ENCODE measurements at regions not wholly inside any gene's neighbourhood (a gene's known extent, or its start where the extent isn't known, plus 50 kb on each side); places are given as distances from the start of the nearest gene placed in this dataset.

- H3K4me1 Mint-ChIP-seq (ENCODE audit: unreplicated experiment), result peaks cover 20% of the 10 kb centered on the region
- DNase-seq (ENCODE audit: low spot score), result no peak
- H3K27ac Mint-ChIP-seq (ENCODE audit: unreplicated experiment), result no peak overlapping the region
- no peak overlapping the region for H3K4me3 Mint-ChIP-seq (ENCODE audit: unreplicated experiment)
- H3K9me3 Mint-ChIP-seq (ENCODE audit: unreplicated experiment), result no peaks in the 10 kb centered on the region
- H3K36me3 Mint-ChIP-seq (ENCODE audit: low read depth, unreplicated experiment), result no peaks in the 10 kb centered on the region
- no peak for TF ChIP-seq CTCF (IDR thresholded peaks at IDR 0.05; ENCODE audit: unreplicated experiment)
- no peaks in the 10 kb centered on the region for H3K27me3 Mint-ChIP-seq (ENCODE audit: unreplicated experiment)
Measured at GRCh38 chr12:68403711-68404110, 71.5 kb upstream of the MDM1 start.

- H3K4me1 Mint-ChIP-seq (ENCODE audit: unreplicated experiment), result peaks cover 22% of the 10 kb centered on the region
Measured at GRCh38 chr12:68405343-68405781, 73.2 kb upstream of the MDM1 start.

GRCh38 chr12:68406134-68406576 is 74.0 kb upstream of the MDM1 start:
- Mint-ChIP-seq H3K9me3 (ENCODE audit: unreplicated experiment) (no peaks in the 10 kb centered on the region), H3K27ac (ENCODE audit: unreplicated experiment) (peak overlapping the region; percentile 51), H3K36me3 (ENCODE audit: low read depth, unreplicated experiment) (no peaks in the 10 kb centered on the region), H3K27me3 (ENCODE audit: unreplicated experiment) (peaks cover 3% of the 10 kb centered on the region), H3K4me3 (ENCODE audit: unreplicated experiment) (no peak overlapping the region), H3K4me1 (ENCODE audit: unreplicated experiment) (peaks cover 22% of the 10 kb centered on the region)
- peak; percentile 32 for DNase-seq (ENCODE audit: low spot score)
- TF ChIP-seq CTCF (IDR thresholded peaks at IDR 0.05; ENCODE audit: unreplicated experiment), result peak; percentile 28

More at GRCh38 chr12:68405343-68405781, 73.2 kb upstream of the MDM1 start:
- Mint-ChIP-seq H3K36me3 (ENCODE audit: low read depth, unreplicated experiment) (no peaks in the 10 kb centered on the region), H3K4me3 (ENCODE audit: unreplicated experiment) (no peak overlapping the region), H3K27ac (ENCODE audit: unreplicated experiment) (peak overlapping the region; percentile 80), H3K9me3 (ENCODE audit: unreplicated experiment) (no peaks in the 10 kb centered on the region), H3K27me3 (ENCODE audit: unreplicated experiment) (peaks cover 3% of the 10 kb centered on the region)
- no peak for DNase-seq (ENCODE audit: low spot score)
- TF ChIP-seq CTCF (IDR thresholded peaks at IDR 0.05; ENCODE audit: unreplicated experiment), result no peak

GRCh38 chr12:68406911-68407310 is 74.7 kb upstream of the MDM1 start:
- no peak for DNase-seq (ENCODE audit: low spot score)
- Mint-ChIP-seq H3K36me3 (ENCODE audit: low read depth, unreplicated experiment) (no peaks in the 10 kb centered on the region), H3K4me3 (ENCODE audit: unreplicated experiment) (no peak overlapping the region), H3K4me1 (ENCODE audit: unreplicated experiment) (peaks cover 22% of the 10 kb centered on the region), H3K9me3 (ENCODE audit: unreplicated experiment) (no peaks in the 10 kb centered on the region), H3K27me3 (ENCODE audit: unreplicated experiment) (peaks cover 3% of the 10 kb centered on the region), H3K27ac (ENCODE audit: unreplicated experiment) (no peak overlapping the region)
- no peak for TF ChIP-seq CTCF (IDR thresholded peaks at IDR 0.05; ENCODE audit: unreplicated experiment)

GRCh38 chr12:68410018-68410660 is 78.0 kb upstream of the MDM1 start:
- DNase-seq (ENCODE audit: low spot score), result no peak
- Mint-ChIP-seq H3K36me3 (ENCODE audit: low read depth, unreplicated experiment) (no peaks in the 10 kb centered on the region), H3K9me3 (ENCODE audit: unreplicated experiment) (no peaks in the 10 kb centered on the region), H3K27ac (ENCODE audit: unreplicated experiment) (no peak overlapping the region), H3K27me3 (ENCODE audit: unreplicated experiment) (peaks cover 3% of the 10 kb centered on the region), H3K4me1 (ENCODE audit: unreplicated experiment) (peaks cover 17% of the 10 kb centered on the region), H3K4me3 (ENCODE audit: unreplicated experiment) (no peak overlapping the region)
- TF ChIP-seq CTCF (IDR thresholded peaks at IDR 0.05; ENCODE audit: unreplicated experiment), result no peak

Measured in endothelial cell (in vitro differentiated cells).